HuH-7.5 (cell line): ENCODE measurements at regions not wholly inside any gene's neighbourhood (a gene's known extent, or its start where the extent isn't known, plus 50 kb on each side); places are given as distances from the start of the nearest gene placed in this dataset.
"Not testable (repeated sequence)": the region's sequence is repeated elsewhere in the genome, so short reads cannot be mapped to it uniquely, and the experiment has no call there.

Experiments
- DNase-seq: peaks from one replicate; pipeline ENCODE4 v3.0.0; 2011; ENCODE audit warnings: low spot score

GRCh38 chr12:69028941-69029729 is 96.2 kb upstream of the CPM start:
- DNase-seq: no peak

GRCh38 chr12:69030321-69030720 is 97.3 kb upstream of the CPM start:
- DNase-seq: no peak

GRCh38 chr12:69036533-69036932 is 103.6 kb upstream of the CPM start:
- DNase-seq: no peak

- no peak for DNase-seq
Observed at GRCh38 chr12:69036999-69037398, 104.0 kb upstream of the CPM start.

GRCh38 chr12:69039911-69040310 is 106.9 kb upstream of the CPM start:
- DNase-seq: no peak

- DNase-seq: no peak
Observed at GRCh38 chr12:69042557-69042956, 109.6 kb upstream of the CPM start.

GRCh38 chr12:69042970-69043369 is 110.0 kb upstream of the CPM start:
- no peak for DNase-seq

GRCh38 chr12:69044887-69045286 is 111.9 kb upstream of the CPM start:
- DNase-seq: no peak

- no peak for DNase-seq
Observed at GRCh38 chr12:69045430-69045829, 112.5 kb upstream of the CPM start.

GRCh38 chr12:69046363-69046762 is 113.4 kb upstream of the CPM start:
- DNase-seq: no peak

GRCh38 chr12:69046920-69047319 is 113.9 kb upstream of the CPM start:
- no peak for DNase-seq

GRCh38 chr12:69047990-69048389 is 115.0 kb upstream of the CPM start:
- no peak for DNase-seq

GRCh38 chr12:69049855-69050254 is 116.9 kb upstream of the CPM start:
- DNase-seq: not testable (repeated sequence)

GRCh38 chr12:69052613-69053408 is 119.8 kb upstream of the CPM start:
- DNase-seq: no peak

GRCh38 chr12:69054343-69055056 is 121.5 kb upstream of the CPM start:
- DNase-seq: peak; percentile 20

- DNase-seq: no peak
Observed at GRCh38 chr12:69055280-69055679, 122.3 kb upstream of the CPM start.

GRCh38 chr12:69055706-69056105 is 122.7 kb upstream of the CPM start:
- no peak for DNase-seq

GRCh38 chr12:69056743-69057515 is 124.0 kb upstream of the CPM start:
- no peak for DNase-seq

- no peak for DNase-seq
Observed at GRCh38 chr12:69057742-69058141, 124.8 kb upstream of the CPM start.

GRCh38 chr12:69059465-69060457 is 126.8 kb upstream of the CPM start:
- no peak for DNase-seq

GRCh38 chr12:69061574-69061973 is 128.6 kb upstream of the CPM start:
- no peak for DNase-seq
